Fibroblast of mammary gland (primary cell): ENCODE measurements at regions not wholly inside any gene's neighbourhood (a gene's known extent, or its start where the extent isn't known, plus 50 kb on each side); places are given as distances from the start of the nearest gene placed in this dataset.
A peak's percentile ranks its signal among the peaks of the same experiment; 100 is the strongest.

Experiments used
- DNase-seq: peaks from one replicate; pipeline ENCODE4 v3.0.0-alpha.2; 2010; ENCODE audit warnings: low read depth
- H3K4me3 ChIP-seq: 2 replicates; pipeline ENCODE4 v1.5.1; 2011; ENCODE audit warnings: low read depth, mild to moderate bottlenecking, low read length, moderate library complexity; ENCODE audit not compliant: control insufficient read depth
- CTCF ChIP-seq: conservative IDR thresholded peaks from 2 replicates; pipeline ENCODE4 v1.5.1; 2011; ENCODE audit warnings: low read depth, low read length, inconsistent platforms; ENCODE audit not compliant: control insufficient read depth, insufficient read depth

GRCh38 chr4:123862812-123863211 lies 466.2 kb downstream of the SPRY1 start:
- no peak overlapping the region for H3K4me3 ChIP-seq
- no peak for TF ChIP-seq CTCF
- DNase-seq = no peak

GRCh38 chr4:123866796-123867195 lies 470.2 kb downstream of the SPRY1 start:
- no peak for TF ChIP-seq CTCF
- no peak overlapping the region for H3K4me3 ChIP-seq
- DNase-seq = no peak

- DNase-seq = peak; percentile 22
- no peak for TF ChIP-seq CTCF
- H3K4me3 ChIP-seq = no peak overlapping the region
Observed at GRCh38 chr4:123867910-123868587, 471.5 kb downstream of the SPRY1 start.

GRCh38 chr4:123869286-123870215 lies 473.0 kb downstream of the SPRY1 start:
- H3K4me3 ChIP-seq = no peak overlapping the region
- no peak for DNase-seq
- no peak for TF ChIP-seq CTCF

- DNase-seq = no peak
- no peak for TF ChIP-seq CTCF
- H3K4me3 ChIP-seq = no peak overlapping the region
Observed at GRCh38 chr4:123870216-123870876, 473.8 kb downstream of the SPRY1 start.

GRCh38 chr4:123871341-123871740 lies 474.7 kb downstream of the SPRY1 start:
- no peak for DNase-seq
- TF ChIP-seq CTCF = no peak
- no peak overlapping the region for H3K4me3 ChIP-seq
